Esophagus muscularis mucosa (tissue), 4 donors: ENCODE measurements at regions not wholly inside any gene's neighbourhood (a gene's known extent, or its start where the extent isn't known, plus 50 kb on each side); places are given as distances from the start of the nearest gene placed in this dataset.
A peak's percentile ranks its signal among the peaks of the same experiment; 100 is the strongest.

ENCODE experiments used
- DNase-seq: peaks from one replicate; pipeline ENCODE4 v3.0.0-alpha.2; 2017; ENCODE audit errors: extremely low spot score
- H3K27ac ChIP-seq, 4 donors: fragments of 200-600 bp; sonication (generic); replicated peaks in 1 of 4; 1 replicate in 3 of 4; 2 replicates in 1 of 4; pipeline ENCODE4 v1.5.1; 2016 to 2019; ENCODE audit warnings: mild to moderate bottlenecking in 1 of 4
- H3K27me3 ChIP-seq, 4 donors: fragments of 200-600 bp; sonication (generic); one replicate each; pipeline versions ENCODE4 v1.5.1 to v1.6.0; 2016 to 2019
- H3K36me3 ChIP-seq, 4 donors: fragments of 200-600 bp; sonication (generic); one replicate each; pipeline ENCODE4 v1.5.1; 2016 to 2019
- H3K4me1 ChIP-seq, 4 donors: fragments of 200-600 bp; sonication (generic); one replicate each; pipeline ENCODE4 v1.5.1; 2016 to 2019
- H3K4me3 ChIP-seq, 4 donors: fragments of 200-600 bp; sonication (generic); 1 replicate in 2 of 4; 2 replicates in 2 of 4; pipeline ENCODE4 v1.5.1; 2016 to 2019; ENCODE audit warnings: mild to moderate bottlenecking in 4 of 4, moderate library complexity in 1 of 4
- H3K9me3 ChIP-seq, 4 donors: fragments of 200-600 bp; sonication (generic); 1 replicate in 3 of 4; 2 replicates in 1 of 4; pipeline ENCODE4 v1.5.1; 2016 to 2019
- CTCF ChIP-seq, 3 experiments: fragments of 200-600 bp in 2 of 3; fragments of 450-650 bp in 1 of 3; sonication (generic) in 2 of 3; IDR thresholded peaks; one replicate each; pipeline ENCODE4 v1.5.1; 2017 to 2019; ENCODE audit warnings: antibody characterized with exemption in 3 of 3, mild to moderate bottlenecking in 2 of 3, moderate library complexity in 1 of 3
- EP300 ChIP-seq: sonication (generic); formaldehyde crosslinking; IDR thresholded peaks from one replicate; pipeline ENCODE4 v1.6.1; 2017; ENCODE audit warnings: antibody characterized with exemption
- POLR2A ChIP-seq: fragments of 450-650 bp; IDR thresholded peaks from one replicate; pipeline ENCODE4 v1.6.1; 2017; ENCODE audit warnings: antibody characterized with exemption, moderate library complexity, mild to moderate bottlenecking, low read depth
- POLR2AphosphoS5 ChIP-seq, 2 donors: sonication (generic); formaldehyde crosslinking; IDR thresholded peaks; one replicate each; pipeline ENCODE4 v1.6.1; 2017; ENCODE audit warnings: antibody characterized with exemption in 2 of 2
- WGBS: methylation state at CpG from one replicate; pipeline ENCODE4 v1.1.5; 2018; 5-methylcytosine and 5-hydroxymethylcytosine counted together
- intact Hi-C: fragments of 100-400 bp; cut with DNase I; formaldehyde crosslinking; loops from one replicate; pipeline ENCODE4 v1.15.1; 2023

- H3K27me3 ChIP-seq, result no peaks in the 10 kb centered on the region
- intact Hi-C loops, result no loop called here
- H3K9me3 ChIP-seq, result peaks cover 0 to 3% (median 0%) of the 10 kb centered on the region in 4 donors
- no peaks in the 10 kb centered on the region for H3K36me3 ChIP-seq
- H3K27ac ChIP-seq, result no peak overlapping the region
- WGBS, result 69% methylated on average over 8 of the region's 8 CpGs
- peak; percentile 74 for DNase-seq
- TF ChIP-seq CTCF (IDR thresholded peaks at IDR 0.05), result no peak
- no peak for TF ChIP-seq POLR2A
- TF ChIP-seq EP300, result no peak
- TF ChIP-seq POLR2AphosphoS5 (IDR thresholded peaks at IDR 0.05), result no peak
- H3K4me1 ChIP-seq, result no peaks in the 10 kb centered on the region
- H3K4me3 ChIP-seq, result no peak overlapping the region
Measured at GRCh38 chr2:17272652-17273525, 245.4 kb downstream of the RAD51AP2 start.

GRCh38 chr2:17272170-17272569 is 246.1 kb downstream of the RAD51AP2 start:
- H3K9me3 ChIP-seq, result peaks cover 0 to 3% (median 0%) of the 10 kb centered on the region in 4 donors
- no peak for TF ChIP-seq POLR2A
- TF ChIP-seq EP300, result no peak
- TF ChIP-seq CTCF (IDR thresholded peaks at IDR 0.05), result no peak
- TF ChIP-seq POLR2AphosphoS5 (IDR thresholded peaks at IDR 0.05), result no peak
- no peaks in the 10 kb centered on the region for H3K4me1 ChIP-seq
- no peaks in the 10 kb centered on the region for H3K27me3 ChIP-seq
- H3K27ac ChIP-seq, result no peak overlapping the region
- intact Hi-C loops, result no loop called here
- H3K36me3 ChIP-seq, result no peaks in the 10 kb centered on the region
- no peak for DNase-seq
- WGBS, result 85% methylated on average over 1 of the region's 1 CpG
- no peak overlapping the region for H3K4me3 ChIP-seq

- DNase-seq, result no peak
- no peak overlapping the region for H3K4me3 ChIP-seq
- no peaks in the 10 kb centered on the region for H3K27me3 ChIP-seq
- H3K9me3 ChIP-seq, result peaks cover 0 to 3% (median 0%) of the 10 kb centered on the region in 4 donors
- TF ChIP-seq CTCF (IDR thresholded peaks at IDR 0.05), result no peak
- no peak for TF ChIP-seq EP300
- TF ChIP-seq POLR2AphosphoS5 (IDR thresholded peaks at IDR 0.05), result no peak
- no peak for TF ChIP-seq POLR2A
- no peaks in the 10 kb centered on the region for H3K36me3 ChIP-seq
- H3K4me1 ChIP-seq, result no peaks in the 10 kb centered on the region
- H3K27ac ChIP-seq, result no peak overlapping the region
- 81% methylated on average over 4 of the region's 4 CpGs for WGBS
- intact Hi-C loops, result no loop called here
Measured at GRCh38 chr2:17271416-17271815, 246.8 kb downstream of the RAD51AP2 start.

- no peak for DNase-seq
- no peak overlapping the region for H3K27ac ChIP-seq
- no peaks in the 10 kb centered on the region for H3K9me3 ChIP-seq
- WGBS, result 88% methylated on average over 5 of the region's 5 CpGs
- H3K27me3 ChIP-seq, result no peaks in the 10 kb centered on the region
- no peak overlapping the region for H3K4me3 ChIP-seq
- TF ChIP-seq POLR2AphosphoS5 (IDR thresholded peaks at IDR 0.05) (no peak), POLR2A (no peak), EP300 (no peak), CTCF (IDR thresholded peaks at IDR 0.05) (no peak)
- no peaks in the 10 kb centered on the region for H3K36me3 ChIP-seq
- intact Hi-C loops, result no loop called here
- no peaks in the 10 kb centered on the region for H3K4me1 ChIP-seq
Measured at GRCh38 chr2:17270894-17271293, 247.3 kb downstream of the RAD51AP2 start.
